ENCODE measurements at regions not wholly inside any gene's neighbourhood (a gene's known extent, or its start where the extent isn't known, plus 50 kb on each side); places are given as distances from the start of the nearest gene placed in this dataset.

DNA sequence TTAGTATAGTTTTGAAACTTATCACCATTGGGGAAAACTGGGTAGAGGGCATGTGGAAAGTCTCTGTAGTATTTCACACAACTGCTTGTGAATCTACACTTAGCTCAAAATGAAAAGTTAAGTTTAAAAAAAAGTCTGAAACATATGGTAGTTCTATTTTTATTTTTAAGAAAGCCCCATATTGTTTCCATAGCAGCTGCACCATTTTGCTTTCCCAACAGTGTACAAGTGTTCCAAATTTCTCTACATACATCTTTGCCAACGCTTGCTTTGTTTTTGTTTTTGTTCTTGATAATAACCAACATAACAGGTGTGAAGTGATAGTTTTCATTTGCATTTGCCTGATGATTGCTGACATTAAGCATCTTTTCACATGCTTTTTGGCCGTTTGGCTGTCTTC is 445.2 kb downstream of the FAM181B start:
- no peaks in the 10 kb centered on the region for H3K4me1 Mint-ChIP-seq
- no peaks in the 10 kb centered on the region for H3K9me3 Mint-ChIP-seq
- H3K36me3 Mint-ChIP-seq (ENCODE audit: low read depth) = no peaks in the 10 kb centered on the region
- H3K4me3 Mint-ChIP-seq = no peak overlapping the region
- H3K27me3 Mint-ChIP-seq = no peaks in the 10 kb centered on the region
- POLR2A ChIA-PET = no interaction called here
- CTCF ChIA-PET = no interaction called here
- DNase-seq = no peak
- H3K27ac Mint-ChIP-seq = no peak overlapping the region

DNA sequence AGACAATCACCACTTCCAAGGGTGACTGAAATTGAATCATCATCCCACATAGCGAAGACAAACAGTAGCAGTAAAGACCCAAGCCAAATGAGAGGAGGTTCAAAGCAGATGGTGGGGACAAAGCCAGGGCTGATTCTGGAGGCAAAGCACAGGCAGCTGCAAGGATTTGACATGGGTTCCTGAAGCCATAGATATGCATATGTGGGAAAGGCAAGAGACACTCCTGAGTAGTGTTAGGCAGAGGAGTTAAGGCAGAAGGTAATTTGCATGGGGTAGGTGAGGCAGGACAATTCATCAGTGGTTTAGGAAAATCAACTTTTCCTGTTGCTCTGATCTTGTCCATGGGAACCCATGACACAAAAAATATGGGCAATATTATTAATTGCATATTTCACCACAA is 462.8 kb downstream of the FAM181B start:
- H3K4me1 Mint-ChIP-seq = no peaks in the 10 kb centered on the region
- H3K36me3 Mint-ChIP-seq (ENCODE audit: low read depth) = no peaks in the 10 kb centered on the region
- POLR2A ChIA-PET = no interaction called here
- H3K9me3 Mint-ChIP-seq = no peaks in the 10 kb centered on the region
- H3K27me3 Mint-ChIP-seq = no peaks in the 10 kb centered on the region
- CTCF ChIA-PET = no interaction called here
- no peak for DNase-seq
- no peak overlapping the region for H3K4me3 Mint-ChIP-seq
- H3K27ac Mint-ChIP-seq = no peak overlapping the region

DNA sequence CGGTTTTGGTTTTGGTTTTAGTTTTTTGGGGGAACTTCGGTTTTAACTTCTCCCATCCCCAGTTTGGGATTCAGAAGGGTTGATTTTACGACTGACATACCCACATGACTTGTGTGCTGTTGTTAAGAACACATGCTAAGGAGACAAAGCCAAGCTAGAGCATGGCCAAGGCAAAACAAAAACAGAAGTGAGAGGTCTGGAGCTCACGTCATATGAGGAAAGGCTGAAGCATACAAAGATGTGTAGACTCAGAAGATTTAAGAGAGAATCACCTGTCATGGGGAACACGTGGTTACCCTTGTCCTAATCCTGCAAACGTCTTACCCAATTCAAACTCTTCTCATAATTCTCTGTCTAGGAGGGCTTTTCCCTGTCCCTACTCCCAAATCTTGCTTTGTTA is 465.0 kb downstream of the FAM181B start:
- CTCF ChIA-PET = no interaction called here

DNA sequence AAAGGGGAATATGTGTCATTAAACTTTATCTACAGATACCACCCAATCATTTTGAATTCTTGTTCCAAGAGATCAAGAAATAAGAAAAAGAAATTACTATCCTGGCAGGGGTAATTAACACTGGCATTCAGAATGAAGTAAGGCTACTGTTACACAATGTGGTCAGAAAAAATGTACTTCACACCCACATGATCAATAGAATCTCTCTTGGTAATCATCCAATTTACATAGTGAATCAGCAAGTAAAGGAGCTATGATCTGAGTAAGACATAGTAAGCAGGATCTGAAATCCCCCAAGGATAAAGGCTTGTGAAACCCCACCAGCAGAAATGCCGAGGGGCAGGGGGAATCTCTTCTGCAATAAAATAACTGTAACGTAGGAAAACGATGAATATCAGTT is 466.5 kb downstream of the FAM181B start:
- no peak overlapping the region for H3K4me3 Mint-ChIP-seq
- no peaks in the 10 kb centered on the region for H3K9me3 Mint-ChIP-seq
- no peaks in the 10 kb centered on the region for H3K27me3 Mint-ChIP-seq
- no peaks in the 10 kb centered on the region for H3K4me1 Mint-ChIP-seq
- ChIA-PET CTCF (no interaction called here), POLR2A (no interaction called here)
- no peak for DNase-seq
- no peak overlapping the region for H3K27ac Mint-ChIP-seq
- H3K36me3 Mint-ChIP-seq (ENCODE audit: low read depth) = no peaks in the 10 kb centered on the region

More for the DNA sequence above, 465.0 kb downstream of the FAM181B start:
- POLR2A ChIA-PET = no interaction called here
- no peaks in the 10 kb centered on the region for H3K4me1 Mint-ChIP-seq
- no peaks in the 10 kb centered on the region for H3K36me3 Mint-ChIP-seq (ENCODE audit: low read depth)
- H3K27me3 Mint-ChIP-seq = no peaks in the 10 kb centered on the region
- no peak overlapping the region for H3K27ac Mint-ChIP-seq
- no peaks in the 10 kb centered on the region for H3K9me3 Mint-ChIP-seq
- DNase-seq = no peak
- no peak overlapping the region for H3K4me3 Mint-ChIP-seq

DNA sequence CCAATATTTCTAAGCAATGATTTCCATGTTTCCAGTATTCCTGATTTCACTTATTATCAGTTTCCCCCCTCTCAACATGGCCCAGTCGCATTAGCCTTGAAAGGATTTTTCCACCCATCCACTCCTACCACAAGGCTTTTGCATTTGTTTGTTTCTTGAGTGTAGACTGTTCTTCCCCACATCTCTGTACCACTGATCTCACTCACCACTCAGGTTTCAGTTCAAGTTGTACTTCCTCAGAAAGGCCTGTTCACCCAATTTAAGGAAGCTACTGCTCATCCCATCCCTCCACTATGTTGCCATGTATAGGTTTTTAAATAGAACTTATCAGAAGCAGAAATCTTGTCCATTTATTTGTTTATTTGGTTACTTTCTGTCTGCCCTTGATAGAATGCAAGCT is 472.3 kb downstream of the FAM181B start:
- Mint-ChIP-seq H3K36me3 (ENCODE audit: low read depth) (no peaks in the 10 kb centered on the region), H3K27ac (no peak overlapping the region), H3K9me3 (no peaks in the 10 kb centered on the region), H3K4me1 (no peaks in the 10 kb centered on the region), H3K27me3 (no peaks in the 10 kb centered on the region), H3K4me3 (no peak overlapping the region)
- ChIA-PET POLR2A (no interaction called here), CTCF (no interaction called here)
- DNase-seq = no peak

DNA sequence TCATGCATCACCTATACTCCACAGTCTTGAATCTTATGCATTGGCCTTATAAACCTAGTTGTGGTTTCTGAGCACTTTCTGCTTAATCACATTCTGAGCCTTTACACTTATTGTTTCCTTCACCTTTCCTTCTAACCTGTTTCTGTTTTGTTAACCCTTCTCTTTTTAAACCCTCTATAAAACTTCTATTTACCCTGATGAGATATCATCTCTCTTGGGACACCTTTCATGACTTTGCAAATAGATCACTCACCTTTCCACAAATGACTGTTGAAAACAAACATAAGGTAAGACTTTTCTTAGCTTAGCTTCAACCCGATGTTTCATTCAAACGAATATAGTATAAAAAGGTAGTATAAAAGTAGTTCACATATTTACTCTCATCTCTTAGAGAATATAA is 483.6 kb downstream of the FAM181B start:
- Mint-ChIP-seq H3K36me3 (ENCODE audit: low read depth) (no peaks in the 10 kb centered on the region), H3K27ac (no peak overlapping the region), H3K27me3 (no peaks in the 10 kb centered on the region), H3K4me3 (no peak overlapping the region), H3K9me3 (no peaks in the 10 kb centered on the region), H3K4me1 (no peaks in the 10 kb centered on the region)
- ChIA-PET POLR2A (no interaction called here), CTCF (no interaction called here)
- no peak for DNase-seq

DNA sequence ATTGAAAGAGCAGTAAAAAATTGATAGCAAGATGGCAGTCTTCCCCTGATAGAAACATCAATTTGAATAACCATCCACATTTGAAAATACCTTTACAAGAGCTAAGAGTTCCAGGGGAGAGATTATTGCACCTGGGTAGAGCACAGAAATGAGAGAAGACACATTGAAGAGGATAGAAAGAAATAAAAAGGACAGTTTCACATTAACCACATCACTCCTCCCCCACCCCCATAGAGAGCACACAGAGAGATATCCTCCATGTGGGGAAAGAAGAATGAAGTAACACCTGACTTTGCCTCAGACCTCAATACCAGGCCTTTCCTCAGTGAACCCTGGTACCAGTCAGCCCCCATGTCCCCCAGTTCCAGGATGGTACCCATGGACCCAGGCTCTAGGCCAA is 486.7 kb downstream of the FAM181B start:
- CTCF ChIA-PET = no interaction called here

DNA sequence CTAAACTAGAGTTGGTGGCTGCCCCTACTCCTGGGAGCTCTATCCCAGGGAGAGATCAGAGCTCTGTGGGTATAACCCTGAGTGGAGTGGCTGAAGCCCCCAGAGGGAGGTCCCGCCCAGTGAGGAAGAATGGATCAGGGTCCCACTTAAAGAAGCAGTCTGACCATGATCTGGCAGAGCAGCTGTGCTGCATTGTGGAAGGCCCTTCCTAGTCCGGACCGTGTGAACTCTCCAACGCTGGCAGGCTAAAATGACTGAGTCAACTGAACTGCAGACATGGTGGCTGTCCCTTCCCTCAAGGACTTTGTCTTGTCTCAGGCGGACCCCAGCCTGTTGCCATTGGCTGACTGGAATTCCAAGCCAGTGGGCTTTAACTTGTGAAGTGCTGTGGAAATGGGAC is 494.2 kb downstream of the FAM181B start:
- H3K36me3 Mint-ChIP-seq (ENCODE audit: low read depth) = no peaks in the 10 kb centered on the region
- no peak for DNase-seq
- H3K4me1 Mint-ChIP-seq = no peaks in the 10 kb centered on the region
- H3K9me3 Mint-ChIP-seq = no peaks in the 10 kb centered on the region
- POLR2A ChIA-PET = no interaction called here
- H3K27ac Mint-ChIP-seq = no peak overlapping the region
- peaks cover 3% of the 10 kb centered on the region for H3K27me3 Mint-ChIP-seq
- no peak overlapping the region for H3K4me3 Mint-ChIP-seq
- CTCF ChIA-PET = no interaction called here

More for the DNA sequence above, 486.7 kb downstream of the FAM181B start:
- no peaks in the 10 kb centered on the region for H3K9me3 Mint-ChIP-seq
- H3K4me3 Mint-ChIP-seq = no peak overlapping the region
- H3K27me3 Mint-ChIP-seq = no peaks in the 10 kb centered on the region
- POLR2A ChIA-PET = no interaction called here
- no peak for DNase-seq
- no peaks in the 10 kb centered on the region for H3K4me1 Mint-ChIP-seq
- H3K36me3 Mint-ChIP-seq (ENCODE audit: low read depth) = no peaks in the 10 kb centered on the region
- no peak overlapping the region for H3K27ac Mint-ChIP-seq

DNA sequence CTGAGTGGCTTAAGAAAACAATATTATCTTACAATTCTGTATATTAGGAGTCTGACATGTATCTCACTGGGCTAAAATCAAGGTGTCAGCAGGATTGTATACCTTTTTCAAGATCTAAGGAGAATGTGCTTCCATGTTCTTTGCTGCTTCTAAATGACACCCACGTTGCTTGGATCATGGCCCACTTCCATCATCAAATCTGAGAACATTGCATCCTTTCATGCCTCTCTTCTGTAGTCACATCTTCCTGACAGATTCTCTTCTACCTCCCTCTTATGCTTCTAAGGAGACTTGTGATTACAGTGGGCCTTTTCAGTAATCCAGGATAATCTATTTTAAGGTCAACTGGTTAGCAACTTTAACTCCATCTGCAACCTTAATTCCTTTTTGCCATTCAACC is 499.4 kb downstream of the FAM181B start:
- no peak overlapping the region for H3K4me3 Mint-ChIP-seq
- no peaks in the 10 kb centered on the region for H3K4me1 Mint-ChIP-seq
- H3K27ac Mint-ChIP-seq = no peak overlapping the region
- no peak for DNase-seq
- ChIA-PET POLR2A (no interaction called here), CTCF (no interaction called here)
- peaks cover 3% of the 10 kb centered on the region for H3K27me3 Mint-ChIP-seq
- no peaks in the 10 kb centered on the region for H3K36me3 Mint-ChIP-seq (ENCODE audit: low read depth)
- H3K9me3 Mint-ChIP-seq = no peaks in the 10 kb centered on the region

DNA sequence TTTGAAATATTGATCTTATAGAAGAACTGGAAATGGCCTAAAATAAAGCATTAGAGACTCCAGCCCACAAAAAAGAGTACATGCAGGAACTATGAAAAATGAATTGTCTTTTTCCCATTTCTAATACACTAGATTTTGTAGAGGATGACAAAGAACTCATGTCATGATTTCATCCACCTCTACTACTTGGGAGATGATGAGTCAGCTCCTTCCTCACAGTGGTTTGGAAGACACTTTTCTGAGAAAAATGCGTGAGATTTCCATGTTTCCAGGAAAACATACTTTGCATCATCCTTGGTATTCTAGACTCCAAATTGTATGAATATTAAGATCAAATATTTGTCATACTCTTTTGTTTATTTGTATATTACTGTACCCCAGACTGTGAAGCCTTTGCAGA is 500.5 kb downstream of the FAM181B start:
- Mint-ChIP-seq H3K9me3 (no peaks in the 10 kb centered on the region), H3K36me3 (ENCODE audit: low read depth) (no peaks in the 10 kb centered on the region), H3K27ac (no peak overlapping the region), H3K4me3 (no peak overlapping the region), H3K4me1 (no peaks in the 10 kb centered on the region), H3K27me3 (peaks cover 3% of the 10 kb centered on the region)
- ChIA-PET CTCF (no interaction called here), POLR2A (no interaction called here)
- no peak for DNase-seq

DNA sequence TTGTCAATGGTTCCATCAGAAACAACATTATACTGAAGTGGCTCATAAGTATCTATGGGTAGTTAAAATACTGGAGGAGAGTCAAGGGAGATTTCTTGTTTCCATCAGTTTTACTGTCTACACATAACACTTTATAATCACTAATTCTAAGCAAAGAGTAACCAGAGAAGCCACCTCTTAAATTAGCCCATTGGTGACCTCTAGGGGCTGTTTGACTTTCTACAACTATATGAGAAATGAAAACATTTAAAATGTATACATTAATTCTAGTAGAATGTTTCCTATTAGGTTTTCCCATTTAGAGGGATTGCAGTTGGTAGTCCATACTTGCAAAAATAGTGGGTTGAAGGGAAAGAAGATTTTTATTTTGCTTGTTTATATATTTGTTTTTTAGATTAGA is 504.3 kb downstream of the FAM181B start:
- Mint-ChIP-seq H3K4me1 (no peaks in the 10 kb centered on the region), H3K4me3 (no peak overlapping the region), H3K9me3 (no peaks in the 10 kb centered on the region), H3K27ac (no peak overlapping the region), H3K36me3 (ENCODE audit: low read depth) (no peaks in the 10 kb centered on the region), H3K27me3 (no peaks in the 10 kb centered on the region)
- CTCF ChIA-PET = no interaction called here
- POLR2A ChIA-PET = no interaction called here
- DNase-seq = peak; percentile 7

DNA sequence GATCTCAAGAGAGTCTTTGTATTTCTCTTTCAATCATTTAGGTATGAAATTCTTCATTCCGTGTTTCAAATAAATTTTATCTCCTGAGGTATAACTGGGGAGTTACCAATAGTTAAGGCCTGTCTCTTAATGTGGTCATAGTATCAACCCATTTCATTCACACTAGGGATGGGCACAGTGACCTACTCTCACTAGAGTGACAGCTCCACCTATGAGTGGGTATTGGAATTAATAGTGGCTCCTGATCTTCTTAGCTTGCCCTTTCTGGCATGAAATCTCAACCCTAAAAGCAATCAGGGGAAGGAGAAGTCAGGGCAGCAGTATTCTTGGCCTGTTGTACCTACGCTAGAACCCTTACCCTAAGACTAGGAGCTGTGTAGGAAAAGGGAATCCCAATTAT is 507.7 kb downstream of the FAM181B start:
- peaks cover 2% of the 10 kb centered on the region for H3K27me3 Mint-ChIP-seq
- no peak overlapping the region for H3K27ac Mint-ChIP-seq
- ChIA-PET CTCF (no interaction called here), POLR2A (no interaction called here)
- DNase-seq = no peak
- no peaks in the 10 kb centered on the region for H3K36me3 Mint-ChIP-seq (ENCODE audit: low read depth)
- no peaks in the 10 kb centered on the region for H3K9me3 Mint-ChIP-seq
- H3K4me1 Mint-ChIP-seq = no peaks in the 10 kb centered on the region
- no peak overlapping the region for H3K4me3 Mint-ChIP-seq

DNA sequence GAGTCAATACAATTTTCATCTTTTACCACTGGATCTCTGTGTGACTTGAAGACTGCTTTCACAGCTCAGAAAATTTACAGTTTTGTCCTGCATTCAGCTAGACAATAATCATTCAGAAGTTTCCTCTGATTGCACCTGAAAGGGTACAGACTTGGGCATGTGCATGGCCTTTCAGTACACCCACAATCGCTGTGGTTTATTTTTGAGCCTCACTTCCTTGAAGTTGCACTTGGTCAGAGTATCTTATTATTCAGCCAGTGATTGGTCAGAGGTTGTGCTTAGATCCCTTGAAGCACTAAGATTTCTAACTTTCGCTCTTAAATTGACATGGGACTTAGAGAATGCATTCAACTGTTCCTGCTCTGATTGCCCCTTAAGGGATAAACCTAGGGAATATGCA is 508.2 kb downstream of the FAM181B start:
- Mint-ChIP-seq H3K4me3 (no peak overlapping the region), H3K27me3 (peaks cover 2% of the 10 kb centered on the region), H3K27ac (no peak overlapping the region), H3K36me3 (ENCODE audit: low read depth) (no peaks in the 10 kb centered on the region), H3K4me1 (no peaks in the 10 kb centered on the region), H3K9me3 (no peaks in the 10 kb centered on the region)
- CTCF ChIA-PET = no interaction called here
- DNase-seq = no peak
- POLR2A ChIA-PET = no interaction called here

DNA sequence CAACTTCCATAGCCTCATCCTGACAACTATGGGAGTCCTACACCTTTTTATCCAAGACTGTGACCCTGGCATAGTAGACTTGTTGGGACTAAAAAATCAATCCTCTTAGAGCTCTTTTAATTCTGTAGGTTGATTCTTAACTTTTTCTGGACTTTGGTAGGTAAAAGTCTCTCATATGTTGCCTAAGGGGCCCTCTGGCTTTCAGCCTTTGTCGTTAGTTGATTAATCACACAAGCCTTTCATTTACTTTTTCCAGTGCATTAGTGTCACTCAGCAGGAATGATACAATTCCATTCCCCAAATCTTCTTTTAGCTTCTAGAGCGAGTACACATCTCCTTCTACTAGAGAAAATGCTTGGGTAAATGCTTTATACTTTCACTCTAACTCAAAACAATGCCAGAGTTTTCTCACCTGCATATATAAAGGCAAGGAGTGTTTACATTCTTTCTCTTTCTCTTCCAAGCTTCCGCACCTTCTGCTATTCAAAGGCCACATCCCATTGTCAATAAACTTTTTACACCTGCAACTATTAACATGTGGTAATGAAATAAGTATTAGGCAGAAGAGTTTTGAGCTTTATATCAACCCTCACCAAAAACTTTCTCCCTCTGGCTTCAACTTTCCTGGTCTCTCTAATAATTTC is 516.6 kb downstream of the FAM181B start:
- ChIA-PET POLR2A (no interaction called here), CTCF (no interaction called here)
- Mint-ChIP-seq H3K4me1 (no peaks in the 10 kb centered on the region), H3K36me3 (ENCODE audit: low read depth) (no peaks in the 10 kb centered on the region), H3K4me3 (no peak overlapping the region), H3K27ac (no peak overlapping the region), H3K9me3 (no peaks in the 10 kb centered on the region), H3K27me3 (no peaks in the 10 kb centered on the region)
- DNase-seq = no peak

DNA sequence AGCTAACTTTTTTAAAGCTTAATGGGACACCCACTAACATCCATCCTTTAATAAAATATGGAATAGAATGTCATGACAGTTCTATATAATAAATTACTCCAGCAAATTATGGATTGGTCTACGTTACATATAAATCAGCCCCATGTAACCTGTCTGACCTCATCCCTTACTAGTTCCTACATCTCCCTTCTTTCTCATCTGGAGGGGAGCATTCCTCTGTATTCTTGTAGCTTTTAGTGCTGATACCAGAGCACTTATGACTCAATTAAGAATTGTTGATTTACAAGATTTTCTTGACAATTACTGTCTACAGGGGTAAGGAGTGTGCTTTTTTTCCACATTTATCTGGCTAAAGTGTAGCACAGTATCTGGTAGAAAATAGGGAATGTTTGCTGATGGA is 523.7 kb downstream of the FAM181B start:
- Mint-ChIP-seq H3K27ac (no peak overlapping the region), H3K27me3 (no peaks in the 10 kb centered on the region), H3K9me3 (no peaks in the 10 kb centered on the region), H3K4me3 (no peak overlapping the region), H3K4me1 (no peaks in the 10 kb centered on the region), H3K36me3 (ENCODE audit: low read depth) (no peaks in the 10 kb centered on the region)
- DNase-seq = no peak
- ChIA-PET CTCF (no interaction called here), POLR2A (no interaction called here)

Data from activated CD4-positive, alpha-beta T cell treated with anti-CD3 and anti-CD28 coated beads, Interleukin-2, amount 10 ng/mL, durations not matched to agents 7 days and 5 days (primary cell).